SK-N-MC (cell line): ENCODE measurements at regions not wholly inside any gene's neighbourhood (a gene's known extent, or its start where the extent isn't known, plus 50 kb on each side); places are given as distances from the start of the nearest gene placed in this dataset.

Experiments
- DNase-seq: peaks from one replicate; pipeline ENCODE4 v3.0.0-alpha.2; 2011; ENCODE audit warnings: low read depth, low spot score
- H3K27ac ChIP-seq: fragments of 200-600 bp; sonication (generic); 2 replicates; pipeline ENCODE4 v1.5.1; 2016; ENCODE audit warnings: mixed run types
- H3K36me3 ChIP-seq: fragments of 200-600 bp; sonication (generic); 2 replicates; pipeline ENCODE4 v1.6.1; 2017; ENCODE audit warnings: antibody characterized with exemption, low read length, mixed read lengths; ENCODE audit not compliant: insufficient read depth
- H3K4me3 ChIP-seq: fragments of 200-600 bp; sonication (generic); 2 replicates; pipeline ENCODE4 v1.5.1; 2016
- H3K9ac ChIP-seq: fragments of 200-600 bp; sonication (generic); 2 replicates; pipeline ENCODE4 v1.8.0; 2017; ENCODE audit warnings: mixed run types, mixed read lengths; ENCODE audit not compliant: insufficient read length
- H3K9me3 ChIP-seq: fragments of 200-600 bp; sonication (generic); 2 replicates; pipeline ENCODE4 v1.6.1; 2017; ENCODE audit warnings: low read depth, mild to moderate bottlenecking, antibody characterized with exemption, low read length, moderate library complexity, mixed read lengths
- EZH2 ChIP-seq: fragments of 200-600 bp; sonication (generic); IDR thresholded peaks from one replicate; pipeline ENCODE4 v1.6.1; 2017; ENCODE audit warnings: antibody characterized with exemption
- FOXP2 ChIP-seq: optimal IDR thresholded peaks from 2 replicates; pipeline ENCODE3; 2011; ENCODE audit warnings: mild to moderate bottlenecking, moderate library complexity; ENCODE audit not compliant: insufficient read depth; ENCODE audit errors: extremely low read length, control extremely low read depth
- POLR2AphosphoS5 ChIP-seq: IDR thresholded peaks from 2 replicates; pipeline ENCODE4 v1.6.1; 2012; ENCODE audit warnings: mild to moderate bottlenecking, low read depth, low read length, borderline replicate concordance

DNA sequence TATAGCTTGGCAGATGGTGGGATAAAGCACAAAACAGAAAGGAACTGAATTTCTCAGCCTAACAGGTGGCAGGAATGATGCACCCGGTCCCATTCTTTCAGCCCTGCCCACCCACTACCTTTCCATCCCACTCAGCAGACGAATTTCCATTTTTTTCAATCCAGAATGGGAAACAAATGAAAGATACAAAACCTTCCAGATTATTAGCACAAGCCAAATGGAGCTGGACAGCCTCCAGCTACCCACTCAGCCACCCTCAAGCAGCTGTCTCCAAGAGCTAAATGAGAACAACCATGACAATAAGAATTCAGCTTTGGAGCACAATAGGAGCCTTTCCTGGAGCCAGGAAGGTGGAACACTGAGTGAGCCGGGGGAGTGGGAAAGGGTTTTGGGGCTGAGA, 96.3 kb upstream of the ST6GALNAC5 start:
- DNase-seq, result no peak
- H3K4me3 ChIP-seq, result no peak overlapping the region
- H3K9me3 ChIP-seq, result no peaks in the 10 kb centered on the region
- TF ChIP-seq EZH2 (no peak), FOXP2 (no peak), POLR2AphosphoS5 (no peak)
- H3K27ac ChIP-seq, result no peak overlapping the region
- H3K36me3 ChIP-seq, result no peaks in the 10 kb centered on the region
- no peak overlapping the region for H3K9ac ChIP-seq

DNA sequence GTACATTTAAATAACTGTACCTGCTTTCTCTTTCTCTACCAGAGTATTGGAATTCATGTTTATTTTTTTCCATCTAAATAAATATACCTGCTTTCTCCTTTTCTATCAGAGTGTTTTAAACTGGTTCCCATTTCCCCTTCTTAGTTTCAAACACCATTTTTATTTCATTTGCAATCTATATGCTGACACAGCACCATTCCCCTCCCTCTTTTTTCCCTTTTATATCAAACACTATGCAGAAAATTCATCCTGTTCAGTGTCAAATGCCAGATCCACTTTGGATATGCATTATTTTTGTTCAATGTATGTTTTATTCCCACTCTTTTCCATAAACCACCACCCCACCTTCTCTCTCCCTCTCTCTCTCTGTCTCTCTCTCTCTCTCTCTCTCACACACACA, 85.8 kb upstream of the ST6GALNAC5 start:
- no peak for DNase-seq
- Histone ChIP-seq H3K36me3 (no peaks in the 10 kb centered on the region), H3K9ac (no peak overlapping the region), H3K9me3 (no peaks in the 10 kb centered on the region), H3K4me3 (no peak overlapping the region), H3K27ac (no peak overlapping the region)
- TF ChIP-seq FOXP2 (no peak), POLR2AphosphoS5 (no peak), EZH2 (no peak)

DNA sequence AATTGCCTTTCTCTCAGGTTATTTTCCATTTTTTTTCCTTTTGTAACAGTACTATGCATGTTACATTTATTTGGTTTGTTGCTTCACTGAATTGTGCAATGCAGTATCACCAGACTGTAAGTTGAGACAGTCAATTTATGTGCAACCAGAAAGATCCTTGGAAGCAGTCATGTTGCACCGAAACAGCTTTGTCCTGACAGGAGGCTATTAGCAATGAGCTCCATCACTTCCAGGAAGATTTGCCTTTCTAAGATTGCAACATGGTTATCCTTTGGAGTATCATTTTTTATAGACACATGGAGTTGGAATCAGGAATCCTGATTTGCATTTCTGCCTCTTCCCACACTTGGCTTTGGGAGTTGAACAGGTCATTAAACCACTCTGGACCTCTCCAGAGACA, 84.5 kb upstream of the ST6GALNAC5 start:
- DNase-seq, result no peak
- H3K9ac ChIP-seq, result no peak overlapping the region

DNA sequence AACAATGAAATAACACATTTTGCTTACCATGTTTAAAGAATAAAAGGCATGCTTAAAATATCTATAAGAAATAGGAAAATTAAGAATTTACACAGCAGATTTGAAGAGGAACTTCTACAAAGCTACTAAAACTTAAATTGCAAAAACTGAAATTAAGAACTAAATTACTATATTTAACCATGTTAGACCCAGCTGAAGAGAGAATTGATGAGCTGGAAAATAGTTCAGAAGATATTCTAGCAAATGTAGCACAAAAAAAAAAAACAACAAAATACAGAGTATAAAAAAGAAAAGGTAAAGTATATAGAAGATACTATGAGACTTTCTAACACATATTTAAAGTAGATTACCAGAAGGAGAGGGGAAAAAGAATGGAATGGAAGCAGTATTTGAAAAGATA, 82.8 kb upstream of the ST6GALNAC5 start:
- H3K27ac ChIP-seq, result no peak overlapping the region
- no peak overlapping the region for H3K9ac ChIP-seq
- H3K36me3 ChIP-seq, result no peaks in the 10 kb centered on the region
- DNase-seq, result no peak
- H3K4me3 ChIP-seq, result no peak overlapping the region
- no peaks in the 10 kb centered on the region for H3K9me3 ChIP-seq
- TF ChIP-seq EZH2 (no peak), FOXP2 (no peak), POLR2AphosphoS5 (no peak)

More for the DNA sequence above, 84.5 kb upstream of the ST6GALNAC5 start:
- Histone ChIP-seq H3K27ac (no peak overlapping the region), H3K9me3 (no peaks in the 10 kb centered on the region), H3K36me3 (no peaks in the 10 kb centered on the region), H3K4me3 (no peak overlapping the region)
- TF ChIP-seq FOXP2, result no peak
- no peak for TF ChIP-seq POLR2AphosphoS5
- no peak for TF ChIP-seq EZH2

DNA sequence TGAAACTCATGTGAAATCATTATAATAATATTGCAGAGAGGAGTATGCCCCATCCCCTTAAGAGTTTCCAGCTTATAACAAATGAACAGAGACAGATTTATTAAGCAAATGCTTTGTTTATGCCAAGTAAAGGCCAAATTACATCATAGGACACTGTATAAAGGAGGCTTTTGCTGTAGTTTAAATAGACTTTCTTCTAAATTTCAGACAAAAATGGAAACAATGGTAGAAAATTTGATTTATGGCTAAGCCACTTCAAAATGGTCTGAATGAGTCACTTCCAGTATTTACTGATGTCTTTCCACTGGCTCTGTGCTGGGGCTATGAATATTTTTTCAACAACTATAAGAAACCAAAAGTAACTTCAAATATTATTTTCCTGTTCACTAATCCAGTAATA, 81.1 kb upstream of the ST6GALNAC5 start:
- TF ChIP-seq FOXP2 (no peak), EZH2 (no peak), POLR2AphosphoS5 (no peak)
- DNase-seq, result no peak
- Histone ChIP-seq H3K9ac (no peak overlapping the region), H3K27ac (no peak overlapping the region), H3K36me3 (no peaks in the 10 kb centered on the region), H3K9me3 (no peaks in the 10 kb centered on the region), H3K4me3 (no peak overlapping the region)

DNA sequence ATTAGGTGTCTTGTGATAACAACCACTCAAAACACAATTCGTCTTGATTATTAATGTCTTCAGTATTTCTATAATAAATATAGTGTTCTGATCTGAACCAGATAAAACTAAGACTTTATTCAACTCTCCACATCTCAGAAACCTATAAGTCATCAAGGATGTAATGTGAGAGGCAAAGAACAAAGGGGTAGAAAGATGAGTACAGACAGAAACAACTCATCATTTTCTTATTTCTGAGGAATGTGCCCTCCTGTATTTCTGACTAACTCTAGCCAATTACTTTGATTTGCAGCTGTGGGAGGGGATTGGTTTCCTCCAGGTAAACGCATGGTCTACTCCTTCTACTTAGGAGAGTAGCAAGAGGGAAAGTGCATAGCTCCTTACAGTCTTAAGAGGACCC, 73.7 kb upstream of the ST6GALNAC5 start:
- DNase-seq, result no peak
- no peaks in the 10 kb centered on the region for H3K9me3 ChIP-seq
- TF ChIP-seq EZH2, result no peak
- TF ChIP-seq FOXP2, result no peak
- no peak for TF ChIP-seq POLR2AphosphoS5
- no peak overlapping the region for H3K9ac ChIP-seq
- H3K27ac ChIP-seq, result no peak overlapping the region
- H3K36me3 ChIP-seq, result no peaks in the 10 kb centered on the region
- no peak overlapping the region for H3K4me3 ChIP-seq

DNA sequence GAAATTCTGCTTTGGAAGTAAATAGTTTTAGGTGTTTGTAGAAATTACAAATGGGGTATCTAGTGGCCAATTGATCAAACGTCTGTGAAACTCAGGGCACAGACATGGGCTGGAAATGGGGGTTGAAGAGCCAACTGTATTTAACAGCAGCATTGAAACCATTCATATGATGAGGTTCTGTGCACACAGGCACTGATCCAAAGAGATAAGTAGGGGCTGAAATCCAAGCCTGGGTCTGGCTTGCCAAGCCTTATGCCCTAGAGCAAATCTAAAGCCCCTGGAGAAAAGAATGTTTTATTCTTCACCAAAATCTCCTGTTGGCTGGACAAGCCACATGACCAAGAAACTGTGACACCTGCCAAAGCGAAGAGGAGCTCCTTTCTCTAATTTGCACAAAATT, 67.6 kb upstream of the ST6GALNAC5 start:
- Histone ChIP-seq H3K27ac (no peak overlapping the region), H3K36me3 (no peaks in the 10 kb centered on the region), H3K4me3 (no peak overlapping the region), H3K9me3 (no peaks in the 10 kb centered on the region), H3K9ac (no peak overlapping the region)
- TF ChIP-seq EZH2 (no peak), FOXP2 (no peak), POLR2AphosphoS5 (no peak)
- no peak for DNase-seq

DNA sequence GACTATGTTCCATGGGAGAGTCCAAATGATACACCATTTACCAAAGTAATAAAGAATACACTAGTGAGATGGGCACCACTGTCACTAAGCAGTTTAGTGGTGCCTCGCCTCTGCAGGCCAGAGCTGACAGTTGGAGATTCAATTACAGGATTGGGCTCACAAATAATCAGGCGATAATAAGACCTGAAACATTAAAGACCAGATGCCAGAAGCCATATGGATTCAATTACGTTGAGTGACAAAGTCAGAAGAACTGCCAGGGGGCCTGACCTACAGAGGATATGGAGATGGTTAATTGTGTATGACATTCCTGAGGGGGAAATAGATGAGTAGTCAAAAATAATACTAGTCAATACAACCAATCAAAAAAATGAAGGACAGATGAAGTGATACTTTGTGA, 65.2 kb upstream of the ST6GALNAC5 start:
- H3K9ac ChIP-seq, result no peak overlapping the region
- H3K9me3 ChIP-seq, result no peaks in the 10 kb centered on the region
- TF ChIP-seq FOXP2 (no peak), EZH2 (no peak), POLR2AphosphoS5 (no peak)
- no peak overlapping the region for H3K4me3 ChIP-seq
- no peak overlapping the region for H3K27ac ChIP-seq
- no peaks in the 10 kb centered on the region for H3K36me3 ChIP-seq
- DNase-seq, result no peak

DNA sequence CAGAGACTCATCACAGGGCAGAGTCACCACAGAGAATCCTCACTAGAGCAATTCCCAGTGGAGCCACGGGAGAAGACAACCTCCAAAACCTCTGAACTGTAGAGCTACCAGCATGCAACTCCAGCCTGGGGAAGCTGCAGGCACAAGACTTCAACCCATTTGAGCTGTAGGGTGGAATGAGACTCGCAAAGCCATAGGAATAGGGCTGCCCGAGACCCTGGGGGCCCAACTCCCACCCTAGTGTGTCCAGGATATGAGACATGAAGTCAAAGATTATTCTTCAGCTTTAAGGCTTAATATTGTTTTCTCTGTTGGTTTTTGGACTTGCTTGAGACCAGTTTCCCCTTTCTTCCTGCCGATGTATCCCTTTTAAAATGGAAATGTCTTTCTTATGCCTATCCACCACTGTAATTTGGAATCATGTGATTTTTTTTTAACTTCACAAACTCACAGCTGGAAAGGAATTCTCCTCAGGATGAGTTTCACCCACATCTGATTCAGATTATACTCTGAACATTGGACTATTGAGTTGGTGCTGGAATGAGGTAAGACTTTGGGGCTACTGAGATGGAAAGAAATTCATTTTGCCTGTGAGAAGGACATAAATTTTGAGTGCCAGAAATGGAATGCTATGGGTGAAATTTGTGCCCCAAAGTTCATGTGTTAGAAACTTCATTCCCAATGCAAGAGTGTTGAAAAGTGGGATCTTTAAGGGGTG, 59.6 kb upstream of the ST6GALNAC5 start:
- Histone ChIP-seq H3K36me3 (no peaks in the 10 kb centered on the region), H3K27ac (no peak overlapping the region), H3K9me3 (no peaks in the 10 kb centered on the region), H3K9ac (no peak overlapping the region), H3K4me3 (no peak overlapping the region)
- DNase-seq, result no peak
- TF ChIP-seq POLR2AphosphoS5 (no peak), FOXP2 (no peak), EZH2 (no peak)
